ENCODE measurements at regions not wholly inside any gene's neighbourhood (a gene's known extent, or its start where the extent isn't known, plus 50 kb on each side); places are given as distances from the start of the nearest gene placed in this dataset.

DNA sequence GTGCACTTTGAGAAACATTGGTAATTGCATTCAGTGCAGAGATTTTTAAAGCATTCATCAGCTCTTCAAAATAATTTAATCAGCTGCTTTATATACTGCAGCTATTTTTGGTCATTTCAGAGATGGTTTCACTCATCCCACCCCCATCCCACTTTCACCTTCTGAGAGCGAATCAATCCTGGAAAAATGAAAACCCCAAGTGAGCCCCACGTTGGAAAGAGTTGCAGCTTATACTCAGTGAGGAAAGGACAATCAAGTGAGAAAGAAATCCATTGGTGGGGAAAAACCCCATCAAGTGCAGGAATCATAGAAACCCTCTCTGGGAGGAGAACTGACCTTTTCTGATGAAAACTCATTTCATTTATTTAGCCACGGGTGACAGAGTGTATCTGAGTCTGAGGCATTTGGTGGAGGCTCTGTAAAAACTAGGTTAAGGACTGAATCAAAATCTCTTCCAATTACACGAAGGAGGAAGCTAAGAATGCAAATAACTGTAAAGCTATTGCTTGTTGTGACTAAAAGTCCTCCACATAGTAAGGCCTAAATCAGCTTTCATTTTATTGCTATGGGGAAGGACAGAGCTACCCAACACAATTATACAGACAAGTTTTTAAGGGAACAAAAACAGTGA is 240.4 kb upstream of the PGRMC2 start:
- DNase-seq (ENCODE audit: low read depth in 2 of 2), result no peak

- no peak for DNase-seq (ENCODE audit: low read depth in 2 of 2)
Observed at GRCh38 chr4:128527351-128527750, 239.7 kb upstream of the PGRMC2 start.

GRCh38 chr4:128525992-128526630 is 238.5 kb upstream of the PGRMC2 start:
- DNase-seq (ENCODE audit: low read depth in 2 of 2), result no peak

- no peak for DNase-seq (ENCODE audit: low read depth in 2 of 2)
Observed at GRCh38 chr4:128525387-128525786, 237.8 kb upstream of the PGRMC2 start.

GRCh38 chr4:128524311-128524710 is 236.7 kb upstream of the PGRMC2 start:
- DNase-seq (ENCODE audit: low read depth in 2 of 2), result no peak

DNA sequence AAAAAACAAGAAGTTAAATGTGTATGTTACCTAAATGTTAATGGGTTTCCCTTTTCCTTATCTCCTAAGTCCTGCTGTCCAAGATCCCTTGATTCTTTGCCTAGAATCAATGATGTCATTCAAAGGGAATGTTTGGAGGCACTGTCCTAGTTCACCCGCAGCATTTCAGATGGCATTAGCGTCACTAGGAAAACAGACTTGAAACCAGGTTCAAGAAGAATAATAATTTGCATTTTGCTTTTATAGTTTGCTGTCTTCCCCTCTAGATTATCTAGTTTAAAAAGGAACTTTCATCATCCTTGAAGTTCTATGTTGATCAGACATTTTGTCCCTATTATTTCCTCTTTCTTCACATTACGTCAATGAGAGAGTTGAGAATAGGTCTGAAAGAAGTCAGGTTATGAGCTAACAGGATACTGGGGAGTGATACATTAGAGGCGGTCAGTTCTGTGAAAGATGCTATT is 234.1 kb upstream of the PGRMC2 start:
- DNase-seq (ENCODE audit: low read depth in 2 of 2), result no peak

- no peak for DNase-seq (ENCODE audit: low read depth in 2 of 2)
Observed at GRCh38 chr4:128521156-128521555, 233.5 kb upstream of the PGRMC2 start.

DNA sequence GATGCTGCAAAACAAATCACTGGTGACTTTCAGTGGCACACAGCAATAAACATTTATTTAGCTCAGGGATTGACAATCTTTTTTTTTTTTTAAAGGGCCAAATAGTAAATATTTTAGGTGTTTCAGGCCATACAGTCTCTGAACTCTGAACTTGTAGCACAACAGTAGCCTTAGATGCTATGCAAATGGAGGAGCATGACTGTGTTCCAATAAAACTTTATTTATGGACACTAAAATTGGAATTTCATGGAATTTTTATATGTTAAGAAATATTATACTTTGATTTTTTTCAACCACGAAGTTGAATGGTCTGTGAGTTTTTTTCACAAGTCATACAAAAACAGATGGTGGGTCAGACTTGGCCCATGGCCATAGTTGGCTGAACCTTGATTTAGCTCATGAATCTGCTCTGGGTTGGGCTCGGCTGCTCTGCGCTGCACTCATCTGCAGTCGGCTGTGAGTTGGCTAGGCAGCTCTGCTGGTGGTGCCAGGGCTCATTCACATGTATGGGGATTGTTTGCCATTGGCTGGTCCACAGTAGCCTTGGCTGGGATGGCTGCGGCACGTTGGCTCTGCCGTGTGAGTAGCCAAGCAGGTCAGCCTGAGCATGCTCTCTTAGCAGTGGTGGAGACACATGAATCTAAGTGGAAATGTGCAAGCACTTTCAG is 231.7 kb upstream of the PGRMC2 start:
- DNase-seq (ENCODE audit: low read depth in 2 of 2), result no peak

GRCh38 chr4:128517739-128518510 is 230.3 kb upstream of the PGRMC2 start:
- no peak for DNase-seq (ENCODE audit: low read depth in 2 of 2)

DNA sequence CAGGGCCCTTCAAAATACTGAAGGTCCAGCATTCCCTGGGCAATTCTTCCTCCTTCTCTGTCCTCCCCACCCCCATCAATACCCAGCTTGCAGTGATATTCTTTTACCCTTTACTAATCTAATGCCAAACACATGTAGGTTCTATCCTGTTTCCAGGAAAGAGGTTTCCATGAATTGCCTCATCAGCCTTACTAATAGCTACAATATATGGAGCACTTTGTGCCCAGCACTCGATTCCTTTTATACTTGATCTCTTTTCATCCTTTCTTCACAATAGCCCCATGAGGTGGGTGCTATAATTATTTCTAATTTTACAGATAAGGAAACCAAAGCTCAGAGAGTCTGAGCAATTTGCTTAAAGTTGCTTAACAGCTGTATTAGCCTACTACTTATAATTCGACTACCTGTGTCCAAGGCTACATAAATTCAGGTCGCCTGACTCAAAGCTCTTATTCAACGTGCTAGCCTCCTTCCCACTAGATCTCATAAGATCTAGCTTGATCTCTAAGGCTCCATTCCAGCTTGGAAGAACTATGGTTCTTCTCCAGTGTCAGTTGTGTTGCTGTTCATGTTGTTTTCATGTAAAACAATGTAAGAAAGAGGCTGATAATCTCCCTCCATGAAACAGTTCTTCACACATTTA is 229.6 kb upstream of the PGRMC2 start:
- no peak for DNase-seq (ENCODE audit: low read depth in 2 of 2)

DNA sequence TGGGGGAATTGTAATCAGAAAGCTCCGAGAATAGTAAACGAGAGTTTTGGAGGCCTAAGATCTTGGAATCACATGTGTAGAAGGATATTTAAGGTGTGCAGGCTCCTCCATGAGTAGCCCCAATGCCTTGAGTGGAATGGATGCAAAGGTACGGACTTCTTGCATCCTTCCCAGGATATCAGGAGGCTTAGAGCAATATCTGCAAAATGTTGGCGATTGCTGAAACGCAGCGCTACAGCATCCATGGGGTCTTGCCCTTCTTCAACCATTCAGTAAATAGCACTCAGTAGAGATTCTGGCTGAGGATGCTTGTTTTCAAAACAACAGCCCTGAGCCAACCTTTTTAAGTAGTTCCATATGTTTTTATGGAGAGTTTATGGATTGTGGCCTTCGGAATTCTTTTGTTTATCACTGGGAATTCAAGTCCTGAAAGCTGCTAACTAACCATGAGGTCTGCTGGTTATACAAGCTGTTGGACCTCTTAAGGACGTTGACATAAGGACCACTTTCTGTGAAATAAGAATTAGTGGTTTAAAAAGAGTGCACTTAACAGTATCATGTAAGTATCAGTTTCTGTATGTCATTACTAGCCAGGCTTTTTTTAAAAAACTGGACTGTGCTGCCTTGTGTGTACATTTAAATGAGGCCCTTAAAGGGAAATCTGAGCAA is 228.8 kb upstream of the PGRMC2 start:
- no peak for DNase-seq (ENCODE audit: low read depth in 2 of 2)

- no peak for DNase-seq (ENCODE audit: low read depth in 2 of 2)
Observed at GRCh38 chr4:128513664-128514484, 226.3 kb upstream of the PGRMC2 start.

DNA sequence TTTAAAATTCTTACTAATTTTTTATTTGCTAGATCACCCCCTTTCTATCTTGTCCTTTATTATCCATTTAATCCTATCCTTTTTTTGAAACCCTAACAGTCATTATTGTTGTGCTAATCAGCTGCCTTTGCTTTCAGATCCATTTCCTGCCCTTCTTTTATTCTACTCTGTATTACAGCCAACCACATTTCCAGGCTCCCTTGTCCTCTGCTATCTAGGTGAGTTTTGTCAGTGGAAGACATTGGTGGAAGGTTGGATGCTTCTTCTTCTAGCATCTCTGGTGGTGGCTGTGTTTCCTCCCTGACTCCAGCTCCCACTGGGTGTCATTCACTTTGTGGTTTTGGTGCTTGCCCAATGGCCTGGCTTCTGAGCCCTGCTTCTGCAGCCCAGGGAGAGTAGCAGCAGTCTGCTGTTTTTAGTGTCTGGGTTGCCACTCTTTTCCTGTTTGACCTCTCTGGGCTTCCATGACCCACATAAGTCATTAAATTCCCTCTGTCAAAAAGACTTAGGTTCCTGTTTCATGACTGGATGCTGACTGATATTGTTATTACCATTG is 225.2 kb upstream of the PGRMC2 start:
- DNase-seq (ENCODE audit: low read depth in 2 of 2), result no peak

DNA sequence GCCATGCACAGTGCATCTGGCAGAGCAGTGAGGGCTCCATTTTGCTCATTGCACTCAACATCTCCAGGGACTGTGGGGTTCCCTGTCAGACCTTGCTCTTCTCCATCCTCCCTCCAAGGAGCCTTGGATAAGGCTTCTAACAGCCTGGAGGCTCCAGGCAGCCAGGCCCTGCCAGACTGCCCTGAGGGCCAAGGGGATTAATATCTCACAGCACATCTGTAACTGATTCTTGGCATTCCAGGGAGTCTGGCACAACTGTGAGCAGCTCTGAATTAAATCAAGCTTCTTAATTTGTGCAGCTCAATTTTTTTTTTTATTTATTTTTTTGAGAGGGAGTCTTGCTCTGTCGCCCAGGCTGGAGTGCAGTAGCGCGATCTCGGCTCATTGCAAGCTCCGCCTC is 224.5 kb upstream of the PGRMC2 start:
- DNase-seq (ENCODE audit: low read depth in 2 of 2), result no peak

DNA sequence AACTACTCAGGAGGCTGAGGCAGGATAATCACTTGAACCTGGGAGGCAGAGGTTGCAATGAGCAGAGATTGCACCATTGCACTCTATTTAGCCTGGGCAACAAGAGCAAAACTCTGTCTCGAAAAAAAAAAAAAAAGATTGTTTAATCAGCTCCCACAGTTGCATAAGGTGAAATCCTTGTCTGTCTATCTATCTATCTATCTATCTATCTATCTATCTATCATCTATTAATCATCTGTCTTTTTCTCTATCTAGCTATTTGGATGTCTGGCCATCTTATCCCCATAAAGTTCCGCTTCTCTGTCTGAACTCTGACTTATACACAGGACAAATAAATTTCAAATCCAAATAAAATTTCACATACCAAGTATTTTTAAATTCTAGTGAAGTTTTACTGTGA is 223.2 kb upstream of the PGRMC2 start:
- no peak for DNase-seq (ENCODE audit: low read depth in 2 of 2)

DNA sequence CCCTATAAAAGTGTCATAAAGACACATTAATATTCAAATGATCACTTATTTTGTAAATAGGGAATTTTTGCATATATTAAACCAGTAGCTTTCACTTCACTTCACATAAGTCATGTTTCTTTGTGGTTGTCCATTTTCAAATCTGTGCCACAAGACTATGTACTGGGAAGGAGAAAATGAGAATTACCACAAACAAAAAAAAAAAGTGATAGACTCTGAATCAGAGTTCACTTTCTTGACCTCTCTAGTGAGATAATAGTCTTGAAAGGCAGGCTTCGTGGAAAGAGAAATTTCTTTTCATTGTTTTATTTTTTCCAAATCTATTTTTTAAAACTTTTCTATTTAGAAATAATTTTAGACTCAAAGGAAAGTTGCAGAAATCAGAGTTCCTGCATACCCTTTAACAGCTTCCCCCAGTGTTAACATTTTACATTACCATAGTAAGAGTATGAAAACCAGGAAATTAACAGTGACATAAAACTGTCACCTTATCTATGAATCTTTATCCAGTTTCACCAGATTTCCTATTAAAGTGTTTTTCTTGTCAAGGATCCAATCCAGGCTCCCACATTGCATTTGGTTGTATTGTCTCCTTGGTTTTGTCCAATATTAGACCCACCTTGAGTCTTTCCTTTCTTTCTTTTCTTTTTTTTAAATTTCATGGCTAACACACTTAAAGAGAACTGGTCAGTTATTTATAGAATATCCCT is 215.4 kb upstream of the PGRMC2 start:
- no peak for DNase-seq (ENCODE audit: low read depth in 2 of 2)

GRCh38 chr4:128501239-128501638 is 213.6 kb upstream of the PGRMC2 start:
- DNase-seq (ENCODE audit: low read depth in 2 of 2), result no peak

DNA sequence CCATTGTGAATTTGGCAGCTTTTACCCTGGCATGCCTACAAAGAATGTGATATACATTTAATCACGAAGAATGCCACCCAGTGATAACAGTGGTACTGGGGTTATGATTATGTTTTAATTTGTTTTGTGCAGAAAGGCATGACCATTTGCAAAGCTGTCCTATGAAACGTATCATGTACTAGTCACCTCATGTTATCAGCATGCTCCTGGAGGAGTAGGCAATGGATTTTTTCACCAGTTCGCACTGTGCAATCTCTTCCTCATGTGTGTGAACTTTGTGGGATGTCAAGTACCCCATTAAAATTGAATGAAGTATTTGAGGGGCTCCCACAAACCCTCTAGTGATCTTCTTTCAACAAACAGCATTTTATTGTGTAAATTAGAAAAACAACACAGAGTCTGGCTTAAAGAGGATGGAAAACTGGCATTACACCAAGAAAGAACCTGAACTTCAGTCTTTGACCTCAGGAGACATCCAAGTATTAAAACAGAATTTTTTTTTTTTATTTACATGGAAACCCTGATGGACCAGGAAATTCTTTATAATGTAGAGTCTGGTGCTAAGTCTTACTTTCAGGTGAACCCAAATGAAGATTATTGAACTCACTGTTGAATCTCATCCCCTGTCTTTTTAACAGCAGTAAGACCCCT is 200.6 kb upstream of the PGRMC2 start:
- DNase-seq (ENCODE audit: low read depth in 2 of 2), result no peak

- DNase-seq (ENCODE audit: low read depth in 2 of 2), result no peak
Observed at GRCh38 chr4:128484896-128485295, 197.3 kb upstream of the PGRMC2 start.
